Ishikawa (cell line): ENCODE measurements at regions not wholly inside any gene's neighbourhood (a gene's known extent, or its start where the extent isn't known, plus 50 kb on each side); places are given as distances from the start of the nearest gene placed in this dataset.

Experiments
- CEBPB ChIP-seq: IDR thresholded peaks from 2 replicates; pipeline ENCODE4 v1.6.1; 2012
- CREB1 ChIP-seq: IDR thresholded peaks from 2 replicates; pipeline ENCODE4 v1.6.1; 2012; ENCODE audit warnings: low read depth
- EGR1 ChIP-seq: IDR thresholded peaks from 2 replicates; pipeline ENCODE4 v1.6.1; 2012
- EP300 ChIP-seq: IDR thresholded peaks from 2 replicates; pipeline ENCODE4 v1.6.1; 2012; ENCODE audit warnings: borderline replicate concordance
- FOXM1 ChIP-seq: IDR thresholded peaks from 2 replicates; pipeline ENCODE4 v1.6.1; 2012; ENCODE audit warnings: low read depth, borderline replicate concordance
- NFIC ChIP-seq: IDR thresholded peaks from 2 replicates; pipeline ENCODE4 v1.6.1; 2012
- RAD21 ChIP-seq: IDR thresholded peaks from 2 replicates; pipeline ENCODE4 v1.6.1; 2012; ENCODE audit warnings: low read depth
- TAF1 ChIP-seq: IDR thresholded peaks from 2 replicates; pipeline ENCODE4 v1.6.1; 2012; ENCODE audit warnings: low read depth, mild to moderate bottlenecking
- TCF12 ChIP-seq: IDR thresholded peaks from 2 replicates; pipeline ENCODE4 v1.6.1; 2012; ENCODE audit warnings: low read depth
- TEAD4 ChIP-seq: IDR thresholded peaks from 2 replicates; pipeline ENCODE4 v1.6.1; 2012
- YY1 ChIP-seq: IDR thresholded peaks from 2 replicates; pipeline ENCODE4 v1.6.1; 2012; ENCODE audit warnings: low read depth
- ZBTB7A ChIP-seq: IDR thresholded peaks from 2 replicates; pipeline ENCODE4 v1.6.1; 2012; ENCODE audit warnings: low read depth
- TF ChIP-seq, protein P1 (sequence below): IDR thresholded peaks from 2 replicates; pipeline ENCODE4 v1.6.1; 2012
- TF ChIP-seq, protein P2 (sequence below): IDR thresholded peaks from 2 replicates; pipeline ENCODE4 v1.6.1; 2012
- TF ChIP-seq, protein P3 (sequence below): IDR thresholded peaks from 2 replicates; pipeline ENCODE4 v1.6.1; 2012; ENCODE audit warnings: low read depth, mild to moderate bottlenecking

DNA sequence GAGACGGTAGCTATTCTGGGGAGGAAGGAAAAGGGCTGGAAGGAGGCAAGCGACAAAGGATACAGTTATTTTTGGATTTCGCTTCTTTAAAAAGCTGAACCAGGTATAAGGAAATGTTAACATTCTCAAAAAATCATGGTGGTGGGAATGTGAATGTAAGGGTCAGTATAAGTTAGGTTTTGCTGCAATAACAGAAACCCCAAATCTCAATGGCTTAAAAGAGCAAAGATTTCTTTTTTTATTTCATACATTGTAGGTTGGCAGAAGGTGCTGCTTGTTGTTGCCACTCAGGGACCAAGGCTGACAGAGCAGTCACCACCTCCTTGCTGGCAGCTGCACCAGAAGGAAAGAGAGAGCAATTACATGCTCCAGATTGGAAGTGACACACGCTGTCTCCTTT, 176.3 kb upstream of the LPP start:
- TF ChIP-seq YY1 (no peak), TAF1 (no peak), EP300 (no peak), NFIC (no peak), ZBTB7A (no peak)
- TF ChIP-seq, protein P1, sequence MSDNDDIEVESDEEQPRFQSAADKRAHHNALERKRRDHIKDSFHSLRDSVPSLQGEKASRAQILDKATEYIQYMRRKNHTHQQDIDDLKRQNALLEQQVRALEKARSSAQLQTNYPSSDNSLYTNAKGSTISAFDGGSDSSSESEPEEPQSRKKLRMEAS, result no peak

DNA sequence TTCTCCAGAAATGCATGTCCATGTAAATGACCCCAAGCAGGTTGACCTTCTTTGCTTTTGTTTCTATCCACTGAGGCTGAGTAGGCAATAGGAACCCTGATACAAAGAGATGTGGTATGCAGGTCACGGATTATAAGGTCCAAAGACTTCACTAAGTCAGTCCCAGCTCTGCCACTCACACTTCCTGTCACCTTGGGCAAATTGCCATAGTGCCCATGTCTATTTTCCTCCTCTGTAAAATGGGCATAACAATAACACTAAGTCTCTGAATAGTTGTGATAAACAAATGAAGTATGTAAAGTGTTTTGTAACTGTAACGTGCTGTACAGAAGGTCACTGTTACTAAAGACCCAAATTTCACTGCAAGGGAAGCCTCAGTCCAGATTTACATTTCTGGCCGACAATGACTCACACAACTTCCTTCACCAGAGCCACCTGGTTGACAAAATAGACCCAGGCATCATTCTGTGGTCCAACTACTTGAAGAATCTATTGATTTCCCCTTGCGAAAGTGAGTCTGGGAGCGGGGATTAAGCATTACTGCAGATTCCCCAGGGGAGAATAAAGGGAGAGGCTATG, 175.4 kb upstream of the LPP start:
- TF ChIP-seq YY1 (no peak), TAF1 (no peak)

GRCh38 chr3:187979564-187979963, 174.4 kb upstream of the LPP start:
- TF ChIP-seq TAF1 (no peak), CEBPB (no peak), TEAD4 (no peak)

DNA sequence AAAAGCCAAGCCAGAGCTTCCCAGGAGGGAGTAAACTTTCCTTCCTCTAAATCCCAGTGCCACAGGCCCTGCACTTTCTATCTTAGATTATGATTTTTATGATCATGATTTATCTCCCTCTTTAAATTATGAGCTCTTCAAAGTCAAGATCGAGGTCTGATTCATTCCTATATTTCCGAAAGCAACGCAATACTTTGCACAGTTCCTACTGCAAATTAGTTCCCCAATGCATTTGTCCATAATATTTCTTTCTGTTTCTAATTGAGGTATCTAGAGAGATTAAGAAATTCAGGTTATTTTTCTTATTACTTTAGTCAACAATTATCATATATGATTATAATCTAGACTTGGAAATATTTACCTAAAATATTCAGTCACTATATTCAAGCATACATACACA, 173.1 kb upstream of the LPP start:
- no peak for TF ChIP-seq EGR1
- no peak for TF ChIP-seq TAF1
- TF ChIP-seq ZBTB7A, result no peak
- no peak for TF ChIP-seq NFIC
- TF ChIP-seq TCF12, result no peak
- no peak for TF ChIP-seq CEBPB
- no peak for TF ChIP-seq RAD21
- no peak for TF ChIP-seq FOXM1
- TF ChIP-seq, protein P1, result no peak

DNA sequence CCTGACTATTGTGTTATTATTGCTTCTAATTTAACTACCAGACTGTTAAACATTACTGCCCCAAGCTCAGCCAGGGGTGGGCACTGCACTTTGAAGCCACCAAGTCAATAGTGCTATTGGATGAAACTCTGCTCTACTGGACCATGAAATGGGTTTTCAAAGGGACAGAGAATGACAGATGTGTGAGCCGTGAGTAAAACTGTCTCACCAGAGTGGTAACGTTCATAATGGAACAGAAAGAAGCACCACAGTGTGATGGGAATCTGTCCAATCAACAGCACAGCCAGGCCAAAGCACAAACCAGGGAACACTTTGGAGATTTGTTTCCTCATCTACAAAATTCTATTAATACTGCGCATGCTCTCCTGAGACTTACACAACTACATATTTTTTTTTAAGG, 171.8 kb upstream of the LPP start:
- TF ChIP-seq TAF1 (no peak), EGR1 (no peak), EP300 (no peak), CEBPB (no peak), RAD21 (no peak), FOXM1 (no peak), TEAD4 (no peak), YY1 (no peak), TCF12 (no peak), ZBTB7A (no peak)
- TF ChIP-seq, protein P2, sequence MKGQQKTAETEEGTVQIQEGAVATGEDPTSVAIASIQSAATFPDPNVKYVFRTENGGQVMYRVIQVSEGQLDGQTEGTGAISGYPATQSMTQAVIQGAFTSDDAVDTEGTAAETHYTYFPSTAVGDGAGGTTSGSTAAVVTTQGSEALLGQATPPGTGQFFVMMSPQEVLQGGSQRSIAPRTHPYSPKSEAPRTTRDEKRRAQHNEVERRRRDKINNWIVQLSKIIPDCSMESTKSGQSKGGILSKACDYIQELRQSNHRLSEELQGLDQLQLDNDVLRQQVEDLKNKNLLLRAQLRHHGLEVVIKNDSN, result no peak
- TF ChIP-seq, protein P3, sequence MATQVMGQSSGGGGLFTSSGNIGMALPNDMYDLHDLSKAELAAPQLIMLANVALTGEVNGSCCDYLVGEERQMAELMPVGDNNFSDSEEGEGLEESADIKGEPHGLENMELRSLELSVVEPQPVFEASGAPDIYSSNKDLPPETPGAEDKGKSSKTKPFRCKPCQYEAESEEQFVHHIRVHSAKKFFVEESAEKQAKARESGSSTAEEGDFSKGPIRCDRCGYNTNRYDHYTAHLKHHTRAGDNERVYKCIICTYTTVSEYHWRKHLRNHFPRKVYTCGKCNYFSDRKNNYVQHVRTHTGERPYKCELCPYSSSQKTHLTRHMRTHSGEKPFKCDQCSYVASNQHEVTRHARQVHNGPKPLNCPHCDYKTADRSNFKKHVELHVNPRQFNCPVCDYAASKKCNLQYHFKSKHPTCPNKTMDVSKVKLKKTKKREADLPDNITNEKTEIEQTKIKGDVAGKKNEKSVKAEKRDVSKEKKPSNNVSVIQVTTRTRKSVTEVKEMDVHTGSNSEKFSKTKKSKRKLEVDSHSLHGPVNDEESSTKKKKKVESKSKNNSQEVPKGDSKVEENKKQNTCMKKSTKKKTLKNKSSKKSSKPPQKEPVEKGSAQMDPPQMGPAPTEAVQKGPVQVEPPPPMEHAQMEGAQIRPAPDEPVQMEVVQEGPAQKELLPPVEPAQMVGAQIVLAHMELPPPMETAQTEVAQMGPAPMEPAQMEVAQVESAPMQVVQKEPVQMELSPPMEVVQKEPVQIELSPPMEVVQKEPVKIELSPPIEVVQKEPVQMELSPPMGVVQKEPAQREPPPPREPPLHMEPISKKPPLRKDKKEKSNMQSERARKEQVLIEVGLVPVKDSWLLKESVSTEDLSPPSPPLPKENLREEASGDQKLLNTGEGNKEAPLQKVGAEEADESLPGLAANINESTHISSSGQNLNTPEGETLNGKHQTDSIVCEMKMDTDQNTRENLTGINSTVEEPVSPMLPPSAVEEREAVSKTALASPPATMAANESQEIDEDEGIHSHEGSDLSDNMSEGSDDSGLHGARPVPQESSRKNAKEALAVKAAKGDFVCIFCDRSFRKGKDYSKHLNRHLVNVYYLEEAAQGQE, result no peak
- TF ChIP-seq, protein P1, result no peak

- TF ChIP-seq, protein P3, result no peak
- TF ChIP-seq ZBTB7A (no peak), EGR1 (no peak), FOXM1 (no peak)
Measured at GRCh38 chr3:187983484-187984124, 170.4 kb upstream of the LPP start.

DNA sequence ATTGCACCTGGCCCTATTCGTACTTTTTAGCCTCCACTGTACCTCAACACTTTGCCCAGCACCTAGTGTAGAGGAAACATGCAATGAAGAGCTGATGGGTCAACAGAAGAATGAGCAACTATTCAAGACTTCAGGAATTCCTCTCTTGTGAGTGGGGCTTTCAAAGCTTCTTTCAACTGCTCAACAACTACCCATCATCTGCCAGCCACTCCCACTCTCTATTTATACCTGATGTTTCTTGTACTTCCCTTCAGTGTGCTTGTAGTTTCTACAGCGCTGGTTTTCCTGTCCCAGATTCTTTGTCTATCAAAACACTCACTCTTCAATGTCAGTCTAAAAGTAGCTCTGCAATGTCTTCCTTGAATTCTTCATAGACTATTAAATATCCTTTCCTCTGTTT, 168.3 kb upstream of the LPP start:
- TF ChIP-seq FOXM1, result no peak
- TF ChIP-seq TEAD4, result no peak
- TF ChIP-seq NFIC, result no peak
- no peak for TF ChIP-seq CEBPB
- no peak for TF ChIP-seq ZBTB7A
- no peak for TF ChIP-seq TAF1
- TF ChIP-seq, protein P3, result no peak
- no peak for TF ChIP-seq EP300
- no peak for TF ChIP-seq RAD21
- TF ChIP-seq, protein P2, result no peak
- no peak for TF ChIP-seq TCF12
- no peak for TF ChIP-seq EGR1
- no peak for TF ChIP-seq YY1
- TF ChIP-seq, protein P1, result no peak
- TF ChIP-seq CREB1, result no peak
